C4-2B (cell line): ENCODE measurements at regions not wholly inside any gene's neighbourhood (a gene's known extent, or its start where the extent isn't known, plus 50 kb on each side); places are given as distances from the start of the nearest gene placed in this dataset.

Experiments used
- H3K27ac ChIP-seq: fragments of 450-650 bp; 2 replicates; pipeline ENCODE4 v1.5.1; 2017
- CTCF ChIP-seq: fragments of 450-650 bp; conservative IDR thresholded peaks from 2 replicates; pipeline ENCODE4 v1.5.1; 2017; ENCODE audit warnings: mild to moderate bottlenecking
- ZFX ChIP-seq: fragments of 450-650 bp; IDR thresholded peaks from 2 replicates; pipeline ENCODE4 v1.6.1; 2017

DNA sequence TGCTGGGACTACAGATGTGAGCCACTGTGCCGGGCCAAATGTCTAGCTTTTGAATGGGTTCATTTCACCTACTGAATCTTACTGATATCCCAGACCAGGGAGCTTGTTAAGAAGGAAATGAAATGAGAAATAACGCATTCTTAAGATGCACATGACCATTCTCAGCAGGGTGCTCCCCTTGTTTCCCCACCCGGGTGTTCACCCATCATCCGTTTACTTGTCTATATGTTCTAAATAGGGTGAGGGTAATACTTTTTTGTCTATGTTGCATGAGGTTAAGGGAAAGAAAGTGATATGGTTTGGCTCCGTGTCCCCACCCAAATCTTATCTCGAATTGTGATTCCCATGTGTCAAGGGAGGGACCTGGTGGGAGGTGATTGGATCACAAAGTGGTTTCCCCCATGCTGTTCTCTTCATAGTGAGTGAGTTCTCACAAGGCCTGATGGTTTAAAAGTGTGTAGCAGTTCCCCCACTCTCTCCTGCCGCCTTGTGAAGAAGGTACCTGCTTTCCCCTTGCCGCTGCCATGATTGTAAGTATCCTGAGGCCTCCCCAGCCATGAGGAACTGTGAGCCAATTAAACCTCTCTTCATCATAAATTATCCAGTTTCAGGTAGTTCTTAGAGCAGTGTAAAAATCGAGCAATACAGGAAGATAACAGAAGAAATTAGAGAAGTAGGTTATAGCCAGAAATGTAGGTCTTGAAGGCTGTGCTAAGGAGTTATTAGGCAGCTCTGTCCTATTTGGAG is 129.1 kb downstream of the DDX1 start:
- TF ChIP-seq ZFX (no peak), CTCF (no peak)
- H3K27ac ChIP-seq, result no peak overlapping the region

DNA sequence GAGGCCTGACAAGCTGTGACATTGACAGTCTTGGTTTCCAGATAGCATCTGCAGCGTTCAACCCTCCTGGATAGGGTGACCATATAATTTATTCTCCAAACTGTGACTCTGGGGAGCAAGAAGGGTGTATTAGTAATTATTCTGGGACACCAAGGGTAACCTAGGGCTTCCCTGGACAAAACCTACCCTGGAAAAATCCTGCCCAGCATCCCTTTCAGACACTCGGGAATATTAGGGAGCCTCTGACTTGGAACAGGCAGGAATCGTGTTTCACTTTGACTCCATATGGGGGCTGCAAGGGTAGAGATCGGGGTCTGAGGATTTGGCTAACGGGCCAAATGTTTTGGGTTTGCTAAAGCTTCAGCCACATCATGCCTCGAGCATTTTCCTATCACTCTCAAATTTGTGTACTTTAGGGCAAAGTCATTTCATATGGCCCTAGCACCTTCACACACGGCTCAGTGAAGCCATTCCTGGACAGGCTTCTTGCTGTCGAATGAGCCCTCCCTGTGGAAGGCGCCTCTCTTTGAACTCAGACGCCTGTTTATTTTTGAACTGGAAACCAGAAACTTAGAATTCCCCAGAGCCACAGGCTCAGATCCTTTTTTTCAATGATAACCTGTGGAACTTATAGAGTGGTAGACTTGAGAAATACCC is 129.9 kb downstream of the DDX1 start:
- no peak overlapping the region for H3K27ac ChIP-seq
- no peak for TF ChIP-seq ZFX
- TF ChIP-seq CTCF, result no peak

- H3K27ac ChIP-seq, result no peak overlapping the region
- TF ChIP-seq CTCF (no peak), ZFX (no peak)
Measured at GRCh38 chr2:15722980-15723379, 131.3 kb downstream of the DDX1 start.

DNA sequence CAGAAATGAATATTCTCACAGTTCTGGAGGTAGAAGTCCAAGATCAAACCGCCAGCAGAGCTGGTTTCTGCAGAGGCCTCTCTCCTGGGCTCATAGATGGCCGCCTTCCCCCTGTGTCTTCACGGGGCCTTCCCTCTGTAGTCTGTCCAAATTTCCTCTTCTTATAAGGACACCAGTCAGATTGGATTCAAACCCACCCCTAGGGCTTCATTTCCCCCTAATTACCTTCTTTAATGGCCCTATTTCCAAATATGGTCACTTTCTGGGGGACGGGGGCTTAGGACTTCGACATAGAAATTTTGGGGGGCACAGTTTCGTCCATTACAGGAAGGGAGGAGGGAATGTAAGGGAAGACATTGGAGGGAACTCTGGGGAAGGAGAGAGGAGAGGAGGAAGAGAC is 132.6 kb downstream of the DDX1 start:
- no peak for TF ChIP-seq CTCF
- TF ChIP-seq ZFX, result no peak

DNA sequence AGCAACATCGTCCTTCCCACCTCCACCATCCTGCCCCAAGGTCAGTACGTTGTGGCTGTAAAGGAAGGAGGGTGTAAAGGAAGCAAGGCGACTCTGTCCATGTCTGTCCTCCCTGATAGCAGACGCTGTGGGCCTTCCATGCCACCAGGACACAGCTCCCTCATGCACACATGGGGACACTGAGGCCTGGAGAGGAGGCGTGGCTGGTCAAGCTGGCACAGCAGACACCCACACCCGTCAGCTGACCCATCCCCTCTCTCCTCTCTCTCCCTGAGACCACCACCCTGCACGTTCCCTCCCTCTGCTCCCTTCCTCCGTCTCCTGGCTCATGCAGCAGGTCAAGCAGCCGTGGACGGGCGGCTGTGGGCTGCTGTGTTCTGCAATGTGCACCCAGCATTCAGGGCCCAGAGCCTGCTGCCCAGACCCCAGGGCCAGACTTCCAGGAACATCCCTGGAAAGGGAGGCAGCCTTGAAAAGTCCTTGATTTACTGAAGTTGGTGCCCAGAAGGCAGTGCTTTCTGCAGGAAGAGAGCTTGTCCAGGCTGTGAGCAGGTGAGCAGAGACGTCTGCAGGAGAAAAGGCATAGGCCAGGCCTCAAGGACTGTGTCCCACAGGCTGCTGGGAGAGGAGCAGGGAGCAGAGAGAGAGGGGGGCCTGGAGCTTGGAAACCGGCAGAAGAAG is 133.6 kb downstream of the DDX1 start:
- TF ChIP-seq ZFX (no peak), CTCF (no peak)
- H3K27ac ChIP-seq, result no peak overlapping the region

More for the DNA sequence above, 132.6 kb downstream of the DDX1 start:
- H3K27ac ChIP-seq, result no peak overlapping the region

GRCh38 chr2:15725782-15726112 is 134.1 kb downstream of the DDX1 start:
- no peak for TF ChIP-seq ZFX
- H3K27ac ChIP-seq, result no peak overlapping the region

- no peak overlapping the region for H3K27ac ChIP-seq
- TF ChIP-seq ZFX (no peak), CTCF (no peak)
Measured at GRCh38 chr2:15726321-15727057, 134.8 kb downstream of the DDX1 start.
